NOMO-1 treated with DMSO at 0.1 percent for 48 hours (cell line): ENCODE measurements at regions not wholly inside any gene's neighbourhood (a gene's known extent, or its start where the extent isn't known, plus 50 kb on each side); places are given as distances from the start of the nearest gene placed in this dataset.

ENCODE experiments used
- DNase-seq: peaks from one replicate; lab custom pipeline; 2025; ENCODE audit not compliant: unreplicated experiment; lab: John Stamatoyannopoulos, UW

GRCh38 chr9:10674586-10674985 lies 61.8 kb upstream of the PTPRD start:
- no peak for DNase-seq

- no peak for DNase-seq
These were observed 65.2 kb upstream of the PTPRD start for GRCh38 chr9:10678010-10678409.

- no peak for DNase-seq
These were observed 66.0 kb upstream of the PTPRD start for GRCh38 chr9:10678790-10679189.

- no peak for DNase-seq
These were observed 74.1 kb upstream of the PTPRD start for GRCh38 chr9:10686943-10687342.

DNA sequence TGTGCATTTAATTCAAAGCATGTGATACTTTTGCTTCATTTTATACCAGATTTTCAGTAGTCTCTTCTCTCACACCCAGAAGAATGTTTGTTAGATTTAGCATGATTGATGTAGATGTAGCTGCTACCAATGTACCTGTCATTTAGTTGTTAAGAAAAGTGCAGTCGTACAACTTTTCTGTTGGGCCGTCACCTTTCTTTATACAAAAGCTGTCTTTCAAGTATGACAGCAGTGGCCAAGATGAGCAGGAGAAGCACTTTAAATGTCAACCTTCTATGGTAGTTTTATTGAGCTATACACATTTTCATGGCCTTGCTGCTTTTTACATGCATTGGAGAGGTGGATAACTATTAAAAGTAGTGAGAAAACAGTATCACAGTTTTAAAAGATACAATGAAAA lies 77.7 kb upstream of the PTPRD start:
- DNase-seq: no peak

DNA sequence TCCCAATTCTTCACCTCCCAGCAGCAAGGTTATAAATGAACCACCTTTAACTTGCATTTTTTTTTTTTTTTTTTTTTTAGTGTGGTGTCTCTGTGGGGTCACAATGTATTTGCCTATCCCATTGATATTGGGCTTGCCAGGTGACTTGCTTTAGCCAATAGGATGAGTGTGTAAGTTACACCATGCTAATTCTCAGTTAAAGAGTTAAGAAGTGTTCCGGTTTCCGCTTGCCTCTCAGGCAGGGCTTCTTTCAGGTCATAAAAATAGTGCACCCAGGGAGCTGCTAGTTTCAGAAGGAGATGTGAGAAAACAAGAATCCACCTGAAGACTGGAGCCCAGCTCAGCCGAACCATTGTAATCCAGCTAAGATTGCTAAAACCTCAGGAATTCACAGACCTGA lies 84.2 kb upstream of the PTPRD start:
- DNase-seq: no peak

- no peak for DNase-seq
These were observed 87.5 kb upstream of the PTPRD start for GRCh38 chr9:10700291-10700690.

DNA sequence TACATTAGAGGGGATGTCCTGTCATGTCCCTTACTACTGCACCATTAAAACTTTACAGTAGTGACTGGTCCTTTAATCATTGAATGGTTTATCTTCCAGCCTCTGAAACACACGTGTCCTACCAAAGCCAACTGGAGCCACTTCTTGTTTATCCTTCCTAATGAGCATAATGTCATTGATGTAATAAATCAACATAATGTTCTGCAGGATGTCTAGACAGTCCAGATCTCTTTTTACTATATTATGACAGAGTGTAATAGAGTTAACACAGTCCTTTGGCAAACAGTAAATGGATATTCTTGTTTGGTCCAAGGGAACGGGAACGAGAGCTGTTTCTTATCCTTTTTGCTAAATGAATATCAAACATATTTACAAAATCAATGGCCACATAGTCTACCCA lies 88.1 kb upstream of the PTPRD start:
- no peak for DNase-seq

GRCh38 chr9:10701906-10702305 lies 89.1 kb upstream of the PTPRD start:
- no peak for DNase-seq

GRCh38 chr9:10703139-10703538 lies 90.3 kb upstream of the PTPRD start:
- DNase-seq: no peak

GRCh38 chr9:10704720-10705119 lies 91.9 kb upstream of the PTPRD start:
- no peak for DNase-seq

GRCh38 chr9:10705383-10705782 lies 92.6 kb upstream of the PTPRD start:
- DNase-seq: no peak

DNA sequence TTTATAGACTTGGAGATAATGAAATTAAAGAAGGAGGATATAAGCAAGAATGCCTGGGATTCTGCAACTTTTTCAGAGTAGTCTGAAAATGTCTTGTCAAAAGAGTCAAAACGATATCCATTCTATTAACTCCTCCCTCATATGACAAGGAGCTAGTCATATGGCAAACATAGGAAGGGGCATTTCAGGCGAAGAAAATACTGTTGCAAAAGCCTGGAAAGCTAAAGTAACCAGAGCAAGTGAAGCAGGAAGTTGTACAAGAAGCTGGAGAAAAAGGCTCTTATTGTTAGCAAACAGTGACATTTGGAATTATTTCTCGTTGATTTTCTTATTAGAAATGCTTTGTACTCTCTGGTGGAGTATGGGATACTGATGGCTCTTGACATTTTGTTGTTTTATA lies 94.0 kb upstream of the PTPRD start:
- no peak for DNase-seq

DNA sequence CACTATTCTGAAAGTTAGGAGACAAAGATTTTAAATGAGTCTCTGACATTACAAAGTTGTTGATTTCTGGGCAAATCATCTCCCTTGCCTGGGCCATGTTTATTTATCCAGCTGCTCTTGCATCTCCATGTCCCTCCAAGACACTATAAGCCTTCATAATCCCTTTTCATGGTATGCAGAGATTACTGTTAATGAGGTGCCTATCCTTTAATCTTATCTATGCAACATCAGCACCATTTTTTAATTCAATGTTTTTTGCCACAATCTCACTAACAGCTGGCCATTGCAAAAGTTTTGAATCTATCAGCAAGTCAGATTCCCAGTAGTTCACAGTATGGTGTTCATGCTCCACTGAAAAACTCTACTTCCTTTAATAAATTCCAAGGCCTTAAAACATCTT lies 108.5 kb upstream of the PTPRD start:
- no peak for DNase-seq

GRCh38 chr9:10729213-10729612 lies 116.4 kb upstream of the PTPRD start:
- no peak for DNase-seq

GRCh38 chr9:10744669-10745068 lies 131.9 kb upstream of the PTPRD start:
- no peak for DNase-seq

DNA sequence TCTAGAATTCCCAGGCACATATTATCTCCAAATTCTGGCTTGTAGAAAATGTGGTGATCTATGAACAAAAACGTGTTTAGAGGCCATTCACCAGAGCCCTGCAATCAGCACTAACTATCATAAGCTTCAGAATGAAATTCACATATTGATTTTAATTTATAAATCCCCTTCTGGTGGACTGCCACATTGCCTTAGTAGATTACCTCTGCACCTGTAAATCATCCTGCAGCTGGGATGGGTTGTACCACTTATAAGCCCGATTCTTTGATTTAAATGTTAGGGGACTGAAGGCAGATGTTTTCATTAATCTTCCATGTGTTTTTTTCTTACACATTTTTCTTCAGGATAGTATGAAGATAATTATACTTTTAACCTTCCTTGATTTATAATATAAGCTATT lies 140.7 kb upstream of the PTPRD start:
- DNase-seq: no peak

DNA sequence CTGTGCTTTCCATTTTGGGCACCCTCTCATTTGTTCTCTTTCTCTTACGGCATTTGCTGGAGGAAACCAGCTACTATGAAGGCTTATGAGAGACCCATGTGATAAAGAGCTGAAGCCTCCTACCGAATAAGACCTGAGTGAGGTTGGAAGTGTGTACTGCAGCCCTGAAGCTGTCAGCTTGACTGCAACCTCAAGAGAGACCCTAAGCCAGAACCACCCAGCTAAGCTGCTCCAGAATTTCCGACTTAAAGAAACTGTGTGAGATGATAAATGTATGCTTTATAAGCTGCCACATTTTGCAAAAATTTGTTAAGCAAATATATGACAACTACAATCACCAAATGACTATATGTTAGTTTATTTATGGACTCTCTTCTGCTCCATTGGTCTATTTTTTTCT lies 151.7 kb upstream of the PTPRD start:
- no peak for DNase-seq

DNA sequence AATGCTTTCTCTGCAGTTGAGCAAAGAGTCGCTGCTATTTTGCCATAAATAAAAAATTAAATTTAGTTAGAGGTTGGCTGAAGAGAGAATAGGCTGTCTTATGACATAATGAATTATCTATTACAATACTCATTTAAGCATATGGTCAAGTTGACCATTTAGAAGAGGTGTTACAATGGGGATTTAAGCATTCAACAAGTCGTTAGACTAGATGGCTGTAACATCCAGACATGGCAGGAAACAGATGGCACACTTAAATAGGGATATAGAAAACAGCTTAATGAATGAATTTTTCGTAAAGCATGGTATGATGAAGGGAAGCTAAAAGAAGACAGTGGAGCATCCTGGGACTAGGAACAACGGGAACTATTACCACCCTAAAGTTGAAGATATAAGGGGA lies 160.3 kb upstream of the PTPRD start:
- DNase-seq: no peak

GRCh38 chr9:10774051-10774450 lies 161.2 kb upstream of the PTPRD start:
- DNase-seq: no peak

- no peak for DNase-seq
These were observed 172.5 kb upstream of the PTPRD start for GRCh38 chr9:10785255-10785654.

GRCh38 chr9:10793306-10793705 lies 180.5 kb upstream of the PTPRD start:
- no peak for DNase-seq

GRCh38 chr9:10804486-10804885 lies 191.7 kb upstream of the PTPRD start:
- no peak for DNase-seq

DNA sequence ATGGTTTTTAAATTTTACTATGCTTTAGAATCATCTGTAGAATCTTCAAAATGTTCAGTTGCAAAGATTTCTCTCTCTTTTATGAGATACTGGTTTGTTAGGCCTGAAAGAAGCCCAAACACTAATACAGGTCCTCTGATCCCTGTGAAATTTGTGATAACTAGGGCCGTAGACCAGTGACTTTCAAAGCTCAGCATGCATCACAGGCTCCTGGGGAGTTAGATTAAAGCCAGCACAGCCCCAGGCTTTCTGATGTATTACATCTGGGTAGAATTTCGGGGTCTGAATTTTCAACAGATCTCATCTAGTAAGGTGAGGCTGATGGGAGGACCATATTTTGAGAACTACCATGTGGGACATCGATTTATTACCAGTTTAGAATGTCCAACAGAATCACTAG lies 194.1 kb upstream of the PTPRD start:
- DNase-seq: no peak
